ENCODE measurements at regions not wholly inside any gene's neighbourhood (a gene's known extent, or its start where the extent isn't known, plus 50 kb on each side); places are given as distances from the start of the nearest gene placed in this dataset.

DNA sequence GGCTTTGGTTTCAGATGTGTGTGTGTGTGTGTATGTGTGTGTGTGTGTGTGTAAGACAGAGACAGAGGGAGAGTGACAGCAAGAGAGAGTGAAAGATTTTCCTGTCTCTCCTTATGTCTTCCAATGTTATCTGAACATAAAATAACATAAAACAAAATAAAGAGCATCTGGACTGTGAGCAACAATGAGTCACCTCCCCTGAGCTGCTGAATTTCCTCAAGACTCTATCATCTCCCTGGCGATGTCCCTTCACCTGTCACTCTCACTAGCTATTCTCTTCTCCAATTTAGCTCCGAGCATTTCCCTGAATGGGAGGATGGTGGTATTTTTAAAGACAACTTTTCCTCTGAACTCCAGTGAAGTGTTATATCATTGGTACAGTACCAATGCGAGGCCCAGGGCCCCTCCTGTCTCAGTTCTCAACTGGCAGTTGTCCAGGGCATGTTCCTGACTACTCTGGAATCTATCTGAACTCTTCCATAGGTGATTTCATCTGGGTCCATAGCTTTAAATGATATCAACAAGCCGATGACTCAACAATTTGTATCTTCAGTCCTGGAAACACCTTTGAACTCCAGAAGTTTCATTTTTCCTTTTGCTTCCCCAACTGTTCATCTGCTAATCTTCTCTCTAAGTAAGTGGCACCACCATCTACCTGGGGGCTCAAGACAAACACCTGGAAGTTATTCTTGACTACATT lies 195.0 kb upstream of the CLNK start:
- TF ChIP-seq, protein P1, sequence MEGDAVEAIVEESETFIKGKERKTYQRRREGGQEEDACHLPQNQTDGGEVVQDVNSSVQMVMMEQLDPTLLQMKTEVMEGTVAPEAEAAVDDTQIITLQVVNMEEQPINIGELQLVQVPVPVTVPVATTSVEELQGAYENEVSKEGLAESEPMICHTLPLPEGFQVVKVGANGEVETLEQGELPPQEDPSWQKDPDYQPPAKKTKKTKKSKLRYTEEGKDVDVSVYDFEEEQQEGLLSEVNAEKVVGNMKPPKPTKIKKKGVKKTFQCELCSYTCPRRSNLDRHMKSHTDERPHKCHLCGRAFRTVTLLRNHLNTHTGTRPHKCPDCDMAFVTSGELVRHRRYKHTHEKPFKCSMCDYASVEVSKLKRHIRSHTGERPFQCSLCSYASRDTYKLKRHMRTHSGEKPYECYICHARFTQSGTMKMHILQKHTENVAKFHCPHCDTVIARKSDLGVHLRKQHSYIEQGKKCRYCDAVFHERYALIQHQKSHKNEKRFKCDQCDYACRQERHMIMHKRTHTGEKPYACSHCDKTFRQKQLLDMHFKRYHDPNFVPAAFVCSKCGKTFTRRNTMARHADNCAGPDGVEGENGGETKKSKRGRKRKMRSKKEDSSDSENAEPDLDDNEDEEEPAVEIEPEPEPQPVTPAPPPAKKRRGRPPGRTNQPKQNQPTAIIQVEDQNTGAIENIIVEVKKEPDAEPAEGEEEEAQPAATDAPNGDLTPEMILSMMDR (IDR thresholded peaks at IDR 0.05): no peak
- TF ChIP-seq POLR2AphosphoS5 (IDR thresholded peaks at IDR 0.05): no peak
